Esophagus muscularis mucosa (tissue), 4 donors: ENCODE measurements at regions not wholly inside any gene's neighbourhood (a gene's known extent, or its start where the extent isn't known, plus 50 kb on each side); places are given as distances from the start of the nearest gene placed in this dataset.
"Not testable (repeated sequence)": the region's sequence is repeated elsewhere in the genome, so short reads cannot be mapped to it uniquely, and the experiment has no call there.

Source experiments
- DNase-seq: peaks from one replicate; pipeline ENCODE4 v3.0.0-alpha.2; 2017; ENCODE audit errors: extremely low spot score
- H3K27ac ChIP-seq, 4 donors: fragments of 200-600 bp; sonication (generic); replicated peaks in 1 of 4; 1 replicate in 3 of 4; 2 replicates in 1 of 4; pipeline ENCODE4 v1.5.1; 2016 to 2019; ENCODE audit warnings: mild to moderate bottlenecking in 1 of 4
- H3K27me3 ChIP-seq, 4 donors: fragments of 200-600 bp; sonication (generic); one replicate each; pipeline versions ENCODE4 v1.5.1 to v1.6.0; 2016 to 2019
- H3K36me3 ChIP-seq, 4 donors: fragments of 200-600 bp; sonication (generic); one replicate each; pipeline ENCODE4 v1.5.1; 2016 to 2019
- H3K4me1 ChIP-seq, 4 donors: fragments of 200-600 bp; sonication (generic); one replicate each; pipeline ENCODE4 v1.5.1; 2016 to 2019
- H3K4me3 ChIP-seq, 4 donors: fragments of 200-600 bp; sonication (generic); 1 replicate in 2 of 4; 2 replicates in 2 of 4; pipeline ENCODE4 v1.5.1; 2016 to 2019; ENCODE audit warnings: mild to moderate bottlenecking in 4 of 4, moderate library complexity in 1 of 4
- H3K9me3 ChIP-seq, 4 donors: fragments of 200-600 bp; sonication (generic); 1 replicate in 3 of 4; 2 replicates in 1 of 4; pipeline ENCODE4 v1.5.1; 2016 to 2019
- CTCF ChIP-seq, 3 experiments: fragments of 200-600 bp in 2 of 3; fragments of 450-650 bp in 1 of 3; sonication (generic) in 2 of 3; IDR thresholded peaks; one replicate each; pipeline ENCODE4 v1.5.1; 2017 to 2019; ENCODE audit warnings: antibody characterized with exemption in 3 of 3, mild to moderate bottlenecking in 2 of 3, moderate library complexity in 1 of 3
- EP300 ChIP-seq: sonication (generic); formaldehyde crosslinking; IDR thresholded peaks from one replicate; pipeline ENCODE4 v1.6.1; 2017; ENCODE audit warnings: antibody characterized with exemption
- POLR2A ChIP-seq: fragments of 450-650 bp; IDR thresholded peaks from one replicate; pipeline ENCODE4 v1.6.1; 2017; ENCODE audit warnings: antibody characterized with exemption, moderate library complexity, mild to moderate bottlenecking, low read depth
- POLR2AphosphoS5 ChIP-seq, 2 donors: sonication (generic); formaldehyde crosslinking; IDR thresholded peaks; one replicate each; pipeline ENCODE4 v1.6.1; 2017; ENCODE audit warnings: antibody characterized with exemption in 2 of 2
- WGBS: methylation state at CpG from one replicate; pipeline ENCODE4 v1.1.5; 2018; 5-methylcytosine and 5-hydroxymethylcytosine counted together
- intact Hi-C: fragments of 100-400 bp; cut with DNase I; formaldehyde crosslinking; loops from one replicate; pipeline ENCODE4 v1.15.1; 2023

GRCh38 chr2:77578354-77578753 lies 56.2 kb upstream of the LRRTM4 start:
- DNase-seq: no peak
- TF ChIP-seq EP300: no peak
- no peak for TF ChIP-seq CTCF (IDR thresholded peaks at IDR 0.05)
- no peak for TF ChIP-seq POLR2AphosphoS5 (IDR thresholded peaks at IDR 0.05)
- no peak for TF ChIP-seq POLR2A
- intact Hi-C loops: no loop called here
- H3K4me3 ChIP-seq: no peak overlapping the region
- no peak overlapping the region for H3K27ac ChIP-seq
- H3K27me3 ChIP-seq: no peaks in the 10 kb centered on the region
- H3K36me3 ChIP-seq: no peaks in the 10 kb centered on the region
- no peaks in the 10 kb centered on the region for H3K4me1 ChIP-seq
- H3K9me3 ChIP-seq: no peaks in the 10 kb centered on the region

DNA sequence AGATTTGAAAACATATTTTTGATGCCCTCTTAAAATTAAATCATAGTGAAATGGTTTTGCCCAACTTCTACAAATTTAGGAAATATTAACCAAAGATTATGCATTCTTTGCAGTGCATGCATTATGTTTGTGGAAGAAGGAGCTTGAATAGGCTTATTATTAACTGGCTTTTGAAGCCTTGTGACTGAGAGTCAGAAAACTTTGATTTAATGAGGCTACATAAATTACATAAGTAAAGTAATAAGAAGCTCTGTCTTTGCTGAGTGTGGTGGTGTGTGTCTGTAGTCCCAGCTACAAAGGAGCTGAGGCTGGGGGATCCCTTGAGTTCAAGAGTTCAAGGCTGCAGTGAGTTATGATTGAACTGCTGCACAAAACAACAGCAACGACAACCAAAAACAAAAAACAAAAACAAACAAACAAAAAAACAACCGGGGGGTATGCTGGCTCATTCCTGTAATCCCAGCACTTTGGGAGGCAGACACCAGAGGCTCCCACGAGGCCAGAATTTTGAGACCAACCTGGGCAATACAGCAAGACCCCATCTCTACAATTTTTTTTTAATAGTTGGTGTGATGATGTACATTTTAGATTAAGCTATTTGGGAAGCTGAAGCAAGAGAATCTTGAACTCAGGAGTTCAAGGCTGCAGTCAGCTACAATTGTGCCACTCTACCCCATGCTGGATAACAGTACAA lies 57.0 kb upstream of the LRRTM4 start:
- 68% methylated on average over 3 of the region's 3 CpGs for WGBS

DNA sequence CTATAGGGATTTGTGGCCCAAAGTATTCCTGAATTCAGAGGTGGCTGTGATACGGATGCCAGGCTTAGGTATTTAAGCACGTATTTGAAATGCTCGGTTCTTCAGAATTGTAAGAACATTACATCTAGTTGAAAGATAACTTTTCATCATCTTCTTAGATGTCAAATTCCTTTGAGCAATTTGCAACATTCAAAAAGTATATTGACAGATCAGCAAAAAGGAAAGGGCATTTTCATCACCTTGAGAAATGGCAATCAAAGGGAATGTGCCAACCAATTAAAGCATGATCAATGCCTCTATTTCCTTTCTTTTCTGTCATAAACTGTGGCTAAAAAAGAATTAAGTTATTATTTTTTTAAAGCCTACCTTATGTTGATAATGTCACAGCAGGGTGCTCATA lies 66.3 kb upstream of the LRRTM4 start:
- WGBS: 88% methylated on average over 3 of the region's 3 CpGs
- intact Hi-C loops: no loop called here

More for the DNA sequence above, 57.0 kb upstream of the LRRTM4 start:
- no peak overlapping the region for H3K4me3 ChIP-seq
- H3K27ac ChIP-seq: no peak overlapping the region
- no peaks in the 10 kb centered on the region for H3K4me1 ChIP-seq
- H3K36me3 ChIP-seq: no peaks in the 10 kb centered on the region
- no peaks in the 10 kb centered on the region for H3K27me3 ChIP-seq
- H3K9me3 ChIP-seq: no peaks in the 10 kb centered on the region
- TF ChIP-seq POLR2A: no peak
- no peak for TF ChIP-seq POLR2AphosphoS5 (IDR thresholded peaks at IDR 0.05)
- TF ChIP-seq EP300: no peak
- TF ChIP-seq CTCF (IDR thresholded peaks at IDR 0.05): no peak
- DNase-seq: no peak
- intact Hi-C loops: no loop called here

GRCh38 chr2:77590298-77590917 lies 68.2 kb upstream of the LRRTM4 start:
- H3K27ac ChIP-seq: no peak overlapping the region
- peaks cover 0 to 6% (median 0%) of the 10 kb centered on the region in 4 donors for H3K9me3 ChIP-seq
- no peak overlapping the region for H3K4me3 ChIP-seq
- intact Hi-C loops: no loop called here
- no peaks in the 10 kb centered on the region for H3K36me3 ChIP-seq
- H3K27me3 ChIP-seq: no peaks in the 10 kb centered on the region
- TF ChIP-seq POLR2AphosphoS5 (IDR thresholded peaks at IDR 0.05): no peak
- TF ChIP-seq POLR2A: no peak
- no peak for TF ChIP-seq CTCF (IDR thresholded peaks at IDR 0.05)
- no peak for TF ChIP-seq EP300
- WGBS: 94% methylated on average over 17 of the region's 29 CpGs
- DNase-seq: no peak
- no peaks in the 10 kb centered on the region for H3K4me1 ChIP-seq

More for the DNA sequence above, 66.3 kb upstream of the LRRTM4 start:
- H3K4me1 ChIP-seq: no peaks in the 10 kb centered on the region
- no peaks in the 10 kb centered on the region for H3K36me3 ChIP-seq
- DNase-seq: no peak
- H3K27me3 ChIP-seq: no peaks in the 10 kb centered on the region
- no peak overlapping the region for H3K4me3 ChIP-seq
- no peak overlapping the region for H3K27ac ChIP-seq
- TF ChIP-seq CTCF (IDR thresholded peaks at IDR 0.05) (no peak), POLR2A (no peak), POLR2AphosphoS5 (IDR thresholded peaks at IDR 0.05) (no peak), EP300 (no peak)
- H3K9me3 ChIP-seq: peaks cover 0 to 6% (median 0%) of the 10 kb centered on the region in 4 donors

- H3K36me3 ChIP-seq, H3K9me3 ChIP-seq, H3K4me1 ChIP-seq, H3K27ac ChIP-seq, H3K27me3 ChIP-seq, intact Hi-C loops, DNase-seq, H3K4me3 ChIP-seq: not testable (repeated sequence)
- WGBS: 91% methylated on average over 18 of the region's 24 CpGs
Observed at GRCh38 chr2:77592955-77593354, 70.8 kb upstream of the LRRTM4 start.
